ENCODE measurements at regions not wholly inside any gene's neighbourhood (a gene's known extent, or its start where the extent isn't known, plus 50 kb on each side); places are given as distances from the start of the nearest gene placed in this dataset.

GRCh38 chr2:153739394-153739793 is 132.3 kb upstream of the GALNT13 start:
- Histone ChIP-seq H3K27ac (ENCODE audit: low read length) (no peak overlapping the region), H3K36me3 (ENCODE audit: insufficient read depth, low read length) (no peaks in the 10 kb centered on the region), H3K27me3 (ENCODE audit: insufficient read depth, low read depth, low read length) (no peaks in the 10 kb centered on the region), H2AFZ (ENCODE audit: low read depth, low read length) (no peak overlapping the region), H3K4me2 (ENCODE audit: low read length) (no peak overlapping the region), H3F3A (ENCODE audit: insufficient read depth, low read length, poor library complexity, severe bottlenecking) (no peaks in the 10 kb centered on the region), H3K79me2 (replicated peaks; ENCODE audit: insufficient read depth, low read length) (no peaks in the 10 kb centered on the region), H3K9ac (ENCODE audit: low read length) (no peak overlapping the region), H3K9me2 (ENCODE audit: insufficient read depth, low read length) (no peaks in the 10 kb centered on the region), H3K4me3 (ENCODE audit: low read length) (no peak overlapping the region), H3K9me3 (ENCODE audit: low read length) (no peaks in the 10 kb centered on the region), H4K20me1 (ENCODE audit: insufficient read depth) (no peaks in the 10 kb centered on the region)
- no peak for TF ChIP-seq SMC3 (conservative IDR thresholded peaks at IDR 0.05; ENCODE audit: poor library complexity)
- no peak for TF ChIP-seq POLR2AphosphoS5 (IDR thresholded peaks at IDR 0.05)
- TF ChIP-seq, protein P1, sequence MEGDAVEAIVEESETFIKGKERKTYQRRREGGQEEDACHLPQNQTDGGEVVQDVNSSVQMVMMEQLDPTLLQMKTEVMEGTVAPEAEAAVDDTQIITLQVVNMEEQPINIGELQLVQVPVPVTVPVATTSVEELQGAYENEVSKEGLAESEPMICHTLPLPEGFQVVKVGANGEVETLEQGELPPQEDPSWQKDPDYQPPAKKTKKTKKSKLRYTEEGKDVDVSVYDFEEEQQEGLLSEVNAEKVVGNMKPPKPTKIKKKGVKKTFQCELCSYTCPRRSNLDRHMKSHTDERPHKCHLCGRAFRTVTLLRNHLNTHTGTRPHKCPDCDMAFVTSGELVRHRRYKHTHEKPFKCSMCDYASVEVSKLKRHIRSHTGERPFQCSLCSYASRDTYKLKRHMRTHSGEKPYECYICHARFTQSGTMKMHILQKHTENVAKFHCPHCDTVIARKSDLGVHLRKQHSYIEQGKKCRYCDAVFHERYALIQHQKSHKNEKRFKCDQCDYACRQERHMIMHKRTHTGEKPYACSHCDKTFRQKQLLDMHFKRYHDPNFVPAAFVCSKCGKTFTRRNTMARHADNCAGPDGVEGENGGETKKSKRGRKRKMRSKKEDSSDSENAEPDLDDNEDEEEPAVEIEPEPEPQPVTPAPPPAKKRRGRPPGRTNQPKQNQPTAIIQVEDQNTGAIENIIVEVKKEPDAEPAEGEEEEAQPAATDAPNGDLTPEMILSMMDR (IDR thresholded peaks at IDR 0.05; ENCODE audit: poor library complexity, severe bottlenecking) = no peak
- TF ChIP-seq EP300 (conservative IDR thresholded peaks at IDR 0.05; ENCODE audit: poor library complexity, severe bottlenecking) = no peak
- TF ChIP-seq TAF1 (IDR thresholded peaks at IDR 0.05; ENCODE audit: low read depth) = no peak

GRCh38 chr2:153761936-153762335 is 109.8 kb upstream of the GALNT13 start:
- Histone ChIP-seq H3K4me3 (ENCODE audit: low read length) (no peak overlapping the region), H3K27me3 (ENCODE audit: insufficient read depth, low read depth, low read length) (no peaks in the 10 kb centered on the region), H2AFZ (ENCODE audit: low read depth, low read length) (no peak overlapping the region), H3K79me2 (replicated peaks; ENCODE audit: insufficient read depth, low read length) (no peaks in the 10 kb centered on the region), H3K9me3 (ENCODE audit: low read length) (peaks cover 5% of the 10 kb centered on the region), H3K4me2 (ENCODE audit: low read length) (no peak overlapping the region), H3K9me2 (ENCODE audit: insufficient read depth, low read length) (no peaks in the 10 kb centered on the region), H3K9ac (ENCODE audit: low read length) (no peak overlapping the region), H3K36me3 (ENCODE audit: insufficient read depth, low read length) (no peaks in the 10 kb centered on the region), H3F3A (ENCODE audit: insufficient read depth, low read length, poor library complexity, severe bottlenecking) (no peaks in the 10 kb centered on the region), H4K20me1 (ENCODE audit: insufficient read depth) (no peaks in the 10 kb centered on the region), H3K27ac (ENCODE audit: low read length) (no peak overlapping the region)
- no peak for TF ChIP-seq RAD21 (conservative IDR thresholded peaks at IDR 0.05)
- TF ChIP-seq TAF1 (IDR thresholded peaks at IDR 0.05; ENCODE audit: low read depth) = no peak
- TF ChIP-seq REST (IDR thresholded peaks at IDR 0.05; ENCODE audit: borderline replicate concordance) = no peak
- TF ChIP-seq, protein P1 (IDR thresholded peaks at IDR 0.05; ENCODE audit: poor library complexity, severe bottlenecking) = no peak
- no peak for TF ChIP-seq EZH2 (IDR thresholded peaks at IDR 0.05; ENCODE audit: borderline replicate concordance, insufficient read depth, low read length, poor library complexity, severe bottlenecking)
- no peak for TF ChIP-seq POLR2AphosphoS5 (IDR thresholded peaks at IDR 0.05)
- no peak for TF ChIP-seq EP300 (conservative IDR thresholded peaks at IDR 0.05; ENCODE audit: poor library complexity, severe bottlenecking)

Measured in neural cell (in vitro differentiated cells).